Brain pericyte (primary cell): ENCODE measurements at regions not wholly inside any gene's neighbourhood (a gene's known extent, or its start where the extent isn't known, plus 50 kb on each side); places are given as distances from the start of the nearest gene placed in this dataset.
A peak's percentile ranks its signal among the peaks of the same experiment; 100 is the strongest.
"Not testable (repeated sequence)": the region's sequence is repeated elsewhere in the genome, so short reads cannot be mapped to it uniquely, and the experiment has no call there.

Source experiments
- DNase-seq: peaks from one replicate; pipeline ENCODE4 v3.0.0-alpha.2; 2012; ENCODE audit warnings: low read depth, low spot score

DNA sequence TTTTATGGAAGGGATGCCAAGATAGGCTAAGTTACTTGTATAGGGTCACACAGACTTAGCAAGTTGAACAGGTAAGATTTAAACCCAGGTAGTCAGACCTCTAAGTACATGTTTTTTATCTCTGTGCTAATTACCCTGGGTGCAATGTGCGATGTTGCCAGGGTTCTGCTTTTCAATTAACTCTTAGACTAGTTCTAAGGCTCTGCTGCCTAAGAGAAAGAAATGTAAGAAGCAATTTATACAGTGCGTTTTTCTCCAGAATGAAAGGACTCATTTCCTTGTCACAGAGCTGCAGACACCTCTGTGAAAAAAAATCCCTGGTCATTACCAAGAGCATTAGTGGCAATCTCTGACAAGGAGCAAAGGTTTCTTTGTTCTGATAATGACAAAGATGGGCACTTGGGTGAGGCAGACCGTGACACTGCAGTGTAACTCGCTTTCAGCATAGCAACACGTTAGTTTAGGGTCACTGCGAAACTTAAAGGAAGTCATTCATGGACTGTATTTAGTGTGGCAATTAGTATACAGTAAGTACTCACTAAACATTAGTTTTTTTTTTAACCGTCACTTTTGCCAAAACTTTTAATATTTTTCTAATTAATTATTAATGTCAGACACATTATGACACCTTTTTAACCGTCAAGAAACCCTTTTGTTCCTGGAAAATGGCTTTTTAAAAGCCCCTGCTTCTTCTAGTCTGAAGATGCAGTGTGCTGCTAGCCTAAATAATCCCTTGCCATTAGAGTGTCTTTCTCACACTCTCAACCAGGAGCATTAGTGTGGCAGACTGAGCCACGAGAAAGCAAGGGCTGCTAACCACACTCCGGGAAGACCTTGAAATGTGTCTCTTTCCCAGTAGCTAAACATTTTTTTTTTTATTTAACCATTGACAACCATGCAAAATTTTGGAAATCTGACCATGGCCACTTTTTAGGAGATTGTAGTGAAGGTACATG is 520.0 kb upstream of the C9orf72 start:
- DNase-seq: no peak

DNA sequence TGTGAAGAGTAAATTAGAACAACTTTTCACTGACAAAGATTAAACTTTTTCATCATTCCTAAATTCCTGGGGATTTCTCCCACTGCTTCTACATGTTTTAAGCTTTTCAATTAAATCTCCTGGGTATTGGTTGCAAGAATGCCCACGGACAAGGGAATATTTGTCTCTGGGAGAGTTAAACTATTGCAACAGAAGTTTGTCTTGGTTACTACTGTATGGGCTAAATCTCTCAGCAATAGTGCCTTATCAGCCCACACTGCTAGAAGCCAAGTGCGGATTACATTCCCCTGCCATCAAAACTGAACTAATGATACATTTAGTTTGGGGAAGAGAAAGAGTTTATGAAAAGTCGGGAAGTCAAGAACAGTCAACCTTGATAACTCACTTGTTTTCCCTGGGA is 528.2 kb upstream of the C9orf72 start:
- no peak for DNase-seq

DNA sequence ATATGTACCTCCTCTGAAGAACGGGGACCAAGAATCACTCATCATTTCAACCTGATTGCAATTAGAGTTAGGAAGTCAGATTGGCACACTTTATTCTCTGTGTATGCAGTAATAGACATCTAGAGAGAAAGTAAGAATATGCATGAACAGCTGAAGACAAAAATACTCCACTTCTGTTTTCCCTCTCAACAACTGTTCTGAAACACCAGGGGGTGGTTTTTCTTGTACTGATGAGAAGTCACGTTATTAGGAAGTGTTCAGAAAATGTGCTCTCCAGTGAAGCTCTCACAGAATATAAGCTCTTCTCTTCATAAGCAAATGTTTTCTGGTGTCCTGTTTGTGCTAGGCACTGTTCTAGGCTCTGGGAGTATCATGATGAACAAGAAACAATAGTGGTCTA is 531.7 kb upstream of the C9orf72 start:
- DNase-seq: no peak

DNA sequence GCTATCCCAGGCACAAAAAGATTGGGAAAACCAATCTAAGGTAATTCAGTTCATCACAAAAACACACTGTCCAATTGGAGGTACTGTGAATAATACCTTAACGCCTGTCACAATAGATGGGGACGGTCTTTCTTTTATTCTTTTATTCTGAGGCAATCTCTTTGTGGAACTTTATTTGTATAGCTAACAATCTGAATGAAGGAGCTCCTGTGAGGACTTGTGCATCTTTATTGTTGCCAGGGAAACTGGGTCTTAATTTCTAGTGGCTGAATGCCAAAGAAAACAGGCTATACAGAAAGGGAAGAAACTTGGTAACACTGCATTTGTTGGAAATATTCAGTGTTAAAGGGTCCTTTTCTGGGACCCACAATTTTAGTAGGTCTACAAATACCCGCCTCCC is 546.9 kb upstream of the C9orf72 start:
- DNase-seq: no peak

DNA sequence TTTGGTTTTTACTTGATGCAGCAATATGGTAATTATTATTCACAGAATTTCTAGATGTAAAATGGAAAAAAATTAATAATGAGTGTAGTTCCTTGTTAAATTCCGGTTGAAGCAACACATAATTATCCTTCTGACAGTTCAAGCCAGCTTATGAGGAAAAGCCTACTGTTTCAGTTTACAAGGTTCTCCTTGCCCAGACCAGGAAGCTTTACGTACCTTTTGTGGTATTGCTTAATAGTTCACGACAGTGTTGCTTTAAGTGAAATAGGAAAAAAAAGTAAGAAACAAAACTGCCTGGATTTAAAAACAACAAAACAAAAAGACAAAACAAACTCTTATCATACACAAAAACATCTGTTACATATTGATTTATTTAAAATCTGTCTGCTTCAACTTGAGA is 547.3 kb upstream of the C9orf72 start:
- no peak for DNase-seq

DNA sequence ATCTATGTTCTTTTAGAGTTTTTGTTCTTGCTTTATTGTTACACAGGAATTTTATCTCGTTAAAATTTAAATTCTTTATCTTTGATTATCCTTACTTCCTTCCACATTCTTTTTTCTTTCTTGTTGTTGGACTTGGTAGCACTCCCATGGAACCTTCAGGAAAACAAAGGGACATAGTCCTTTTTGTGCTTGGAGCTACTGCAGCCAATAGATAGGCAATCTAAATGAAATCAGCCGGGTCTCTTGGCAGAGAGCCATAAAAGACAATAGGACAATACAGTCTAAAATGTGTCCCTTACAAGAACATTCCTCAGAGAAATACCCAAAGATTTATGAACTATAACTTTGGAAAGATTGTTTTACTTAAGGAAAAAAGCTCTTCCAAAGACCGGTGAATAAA is 548.1 kb upstream of the C9orf72 start:
- DNase-seq: no peak

DNA sequence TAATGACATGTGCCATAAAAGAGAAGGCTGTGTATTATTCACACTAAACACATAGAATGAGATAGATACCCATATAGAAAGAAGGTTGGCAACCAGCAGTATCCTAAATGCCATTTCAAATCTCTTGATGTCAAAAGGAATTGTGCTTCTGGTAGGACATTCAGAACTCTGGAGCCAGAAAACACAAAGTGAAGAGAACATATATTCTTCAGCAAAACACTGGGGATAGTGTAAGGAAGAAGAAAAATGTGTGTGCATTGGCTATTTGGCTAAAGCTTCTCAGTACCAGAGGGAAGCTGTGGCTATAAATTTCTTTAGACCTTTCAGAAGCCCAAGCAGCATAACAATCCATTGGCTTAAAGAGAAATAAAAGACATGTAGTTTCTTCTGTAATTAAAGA is 551.6 kb upstream of the C9orf72 start:
- DNase-seq: no peak

DNA sequence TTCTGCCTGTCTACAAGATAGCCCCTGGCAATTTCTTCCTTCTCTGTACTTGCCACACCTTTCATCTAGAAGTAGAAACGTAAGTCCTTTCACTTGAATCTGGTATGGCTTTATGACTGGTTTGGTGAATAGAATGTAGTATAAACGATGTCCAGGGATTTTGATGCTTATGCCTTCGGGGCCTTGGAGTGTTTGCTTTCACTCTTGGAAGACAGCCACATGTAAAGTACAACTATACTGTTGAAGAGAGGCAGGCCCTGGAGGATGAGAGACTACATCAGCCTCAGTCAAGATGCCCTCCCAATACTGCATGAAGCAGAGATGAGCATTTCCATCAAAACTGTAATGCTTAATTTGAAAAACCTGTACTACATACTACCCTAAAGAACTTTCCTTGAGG is 553.8 kb upstream of the C9orf72 start:
- no peak for DNase-seq

DNA sequence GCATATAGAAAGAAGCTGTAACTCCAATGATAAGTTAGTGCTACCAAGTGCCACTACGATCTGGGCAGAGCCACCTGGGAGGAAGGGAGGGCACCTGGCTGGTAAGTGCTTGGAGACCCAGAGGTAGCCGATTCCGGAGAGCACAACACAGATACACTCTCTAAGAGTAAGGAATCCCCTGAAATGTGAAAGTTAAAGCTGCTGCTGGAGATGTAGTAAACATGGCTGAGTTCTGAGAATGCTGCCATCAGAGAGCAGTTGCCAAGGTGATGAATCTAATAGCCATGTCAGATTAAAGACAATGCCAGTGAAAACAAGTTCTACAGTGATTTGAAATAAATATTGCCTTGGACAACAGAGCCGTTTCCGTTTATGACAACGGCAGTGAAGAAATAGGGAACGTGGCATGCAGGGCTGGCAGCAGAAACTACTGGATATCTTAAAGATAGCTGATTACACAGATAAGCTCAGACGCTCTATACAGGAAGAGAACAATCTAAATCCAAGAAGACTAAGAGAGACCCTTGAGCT is 561.2 kb upstream of the C9orf72 start:
- no peak for DNase-seq

DNA sequence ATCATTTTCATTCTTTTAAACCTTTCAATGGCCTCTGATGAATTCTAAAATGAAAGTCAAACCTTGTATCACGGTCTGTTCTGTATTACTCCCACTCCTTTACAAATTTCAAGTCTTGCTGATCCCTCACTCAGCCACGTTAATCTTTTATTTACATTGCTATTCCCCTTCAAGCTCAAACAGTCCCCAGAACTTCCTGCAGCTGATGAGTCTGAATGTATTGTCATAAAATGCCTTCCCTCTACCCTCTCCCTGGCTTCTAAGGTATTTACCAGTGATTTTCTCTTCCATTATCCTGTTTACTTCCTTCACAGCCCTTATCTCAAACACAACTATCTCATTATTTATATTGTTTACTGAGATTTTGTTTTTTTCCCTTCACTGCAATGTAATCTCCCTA is 562.3 kb upstream of the C9orf72 start:
- no peak for DNase-seq

DNA sequence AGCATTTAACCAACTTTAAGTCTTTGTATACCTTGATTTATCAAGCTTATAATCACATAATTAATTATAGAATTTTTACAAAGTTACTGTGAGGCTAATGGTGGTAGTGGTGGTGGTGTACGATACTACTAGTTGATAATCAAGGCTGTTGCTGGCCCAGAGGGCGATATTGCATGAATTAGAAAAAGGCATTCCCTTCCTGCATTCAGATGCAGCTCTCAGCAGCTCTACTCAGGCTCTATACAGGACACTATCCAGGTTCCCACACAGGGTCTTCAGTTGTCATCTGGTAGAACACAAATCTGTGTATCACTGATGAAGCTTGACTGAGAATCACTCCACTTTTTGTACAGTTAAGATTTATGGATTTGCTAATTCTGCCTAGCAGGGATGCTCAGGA is 562.8 kb upstream of the C9orf72 start:
- DNase-seq: no peak

DNA sequence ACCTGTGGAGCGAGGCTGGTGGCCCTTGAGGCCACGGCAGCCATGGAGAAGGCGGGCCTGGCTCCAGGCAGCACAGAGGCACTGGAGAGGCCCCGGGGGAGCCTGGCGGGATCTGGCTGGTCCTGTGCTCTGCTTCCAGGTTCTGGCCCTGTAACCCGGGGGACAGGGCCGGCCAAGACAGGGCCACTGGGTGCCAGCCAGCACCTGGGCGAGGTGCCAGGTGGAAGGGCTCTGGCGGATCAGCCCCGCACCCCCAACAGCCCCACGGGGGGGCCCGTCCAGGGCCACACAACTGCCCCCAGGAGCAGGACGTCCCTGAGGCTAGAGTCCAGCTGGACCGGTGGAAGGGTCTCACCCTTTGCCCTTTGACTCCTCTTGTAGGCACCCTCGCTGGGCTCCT is 574.1 kb upstream of the C9orf72 start:
- not testable (repeated sequence) for DNase-seq

DNA sequence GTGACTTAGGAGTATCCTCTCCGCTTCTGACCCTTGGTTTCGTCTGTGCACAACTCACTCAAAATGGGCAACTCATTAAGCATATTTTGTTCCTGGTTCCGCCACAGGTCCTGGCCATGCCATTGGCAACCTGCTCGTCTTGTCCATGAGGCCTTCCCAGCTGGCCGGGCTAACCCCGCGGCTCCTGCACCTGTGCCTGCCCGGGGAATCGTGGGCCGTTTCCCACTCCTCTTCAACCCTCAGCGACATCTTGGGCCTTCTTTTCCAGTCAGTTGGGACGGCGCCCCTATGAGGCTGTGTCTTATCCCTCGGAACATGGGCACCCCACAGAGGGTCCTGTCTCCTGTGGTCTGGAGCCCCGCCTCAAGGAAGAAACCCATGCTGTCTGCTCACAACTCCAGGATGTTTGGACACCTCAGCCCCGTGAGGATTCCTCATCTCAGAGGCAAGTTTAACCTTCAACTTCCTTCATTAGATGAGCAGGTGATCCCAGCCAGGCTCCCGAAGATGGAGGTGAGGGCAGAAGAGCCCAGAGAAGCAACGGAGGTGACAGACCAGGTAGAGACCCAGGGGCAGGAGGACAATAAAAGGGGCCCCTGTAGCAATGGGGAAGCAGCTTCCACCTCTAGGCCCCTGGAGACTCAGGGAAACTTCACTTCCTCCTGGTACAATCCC is 574.8 kb upstream of the C9orf72 start:
- not testable (repeated sequence) for DNase-seq

DNA sequence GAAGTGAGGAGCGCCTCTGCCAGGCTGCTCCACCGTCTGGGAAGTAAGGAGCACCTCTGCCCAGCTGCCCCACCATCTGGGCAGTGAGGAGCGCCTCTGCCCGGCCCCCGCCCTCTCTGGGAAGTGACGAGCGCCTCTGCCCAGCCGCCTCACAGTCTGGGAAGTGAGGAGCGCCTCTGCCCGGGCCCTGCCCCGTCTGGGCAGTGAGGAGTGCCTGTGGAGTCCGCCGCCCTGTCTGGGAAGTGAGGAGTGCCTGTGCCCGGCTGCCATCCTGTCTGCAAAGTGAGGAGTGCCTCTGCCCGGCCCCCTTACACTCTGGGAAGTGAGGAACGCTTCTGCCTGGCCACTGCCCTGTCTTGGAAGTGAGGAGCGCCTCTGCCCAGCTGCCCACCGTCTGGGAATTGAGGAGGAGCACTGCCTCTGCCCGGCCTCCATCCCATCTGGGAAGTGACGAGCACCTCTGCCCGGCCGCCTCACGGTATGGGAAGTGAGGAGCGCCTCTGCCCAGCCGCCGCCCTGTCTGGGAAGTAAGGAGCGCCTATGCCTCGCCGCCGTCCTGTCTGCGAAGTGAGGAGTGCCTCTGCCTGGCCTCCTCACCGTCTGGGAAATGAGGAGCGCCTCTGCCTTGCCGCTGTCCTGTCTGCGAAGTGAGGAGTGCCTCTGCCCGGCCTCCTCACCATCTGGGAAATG is 576.2 kb upstream of the C9orf72 start:
- DNase-seq: not testable (repeated sequence)

DNA sequence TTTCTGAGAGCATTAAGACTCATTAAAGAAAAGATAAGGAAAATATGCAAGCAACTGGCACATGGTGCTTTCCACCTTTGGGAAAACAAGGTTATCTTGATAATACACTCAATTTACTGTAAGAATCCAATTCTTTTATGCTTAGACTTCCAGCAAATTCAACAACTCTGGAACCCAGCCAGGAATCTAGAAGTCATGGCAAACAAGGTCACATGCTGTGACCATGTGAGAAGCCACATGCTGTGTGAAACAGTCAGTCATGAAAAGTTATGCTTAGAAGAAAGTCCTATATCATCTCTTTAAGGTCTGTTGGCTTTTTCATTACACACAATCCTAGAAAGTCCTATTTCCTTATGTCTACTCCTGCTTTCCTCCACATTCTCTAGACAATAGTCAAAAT is 581.8 kb upstream of the C9orf72 start:
- peak; percentile 4 for DNase-seq

DNA sequence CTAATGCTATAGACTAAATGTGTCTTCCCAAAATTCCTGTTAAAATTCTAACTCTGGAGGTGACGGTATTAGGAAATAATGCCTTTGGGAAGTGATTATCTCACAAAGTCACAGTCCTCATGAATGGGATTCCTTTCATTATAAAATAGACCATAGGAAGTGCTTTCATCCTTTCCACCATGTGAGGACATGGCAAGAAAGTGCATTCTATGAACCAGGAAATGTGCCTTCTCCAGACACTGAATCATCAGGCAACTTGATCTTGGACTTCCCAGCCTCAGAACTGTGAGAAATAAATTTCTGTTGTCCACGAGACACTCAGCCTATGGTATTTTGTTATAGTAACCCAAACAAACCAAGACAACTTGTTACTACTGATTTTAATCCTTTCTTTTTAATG is 582.4 kb upstream of the C9orf72 start:
- DNase-seq: no peak

DNA sequence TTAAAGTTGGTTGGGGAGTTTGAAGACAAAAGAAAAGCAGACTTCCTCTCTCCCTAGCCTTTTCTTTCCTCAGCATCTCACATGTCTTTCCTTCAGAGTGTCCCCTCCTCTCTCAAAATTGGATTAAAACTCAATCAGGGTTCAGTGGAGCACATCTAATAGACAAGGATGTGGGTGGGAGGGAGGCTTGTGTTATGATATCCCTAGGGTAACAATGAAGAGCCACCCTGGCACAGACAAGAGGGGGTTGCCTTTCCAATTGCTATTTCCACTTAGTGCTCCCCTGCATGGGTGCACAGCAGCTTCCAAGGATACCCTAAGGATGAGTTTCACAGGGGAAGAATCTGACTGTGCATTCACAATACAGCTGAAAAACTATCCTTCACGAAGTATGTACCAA is 585.2 kb upstream of the C9orf72 start:
- no peak for DNase-seq

DNA sequence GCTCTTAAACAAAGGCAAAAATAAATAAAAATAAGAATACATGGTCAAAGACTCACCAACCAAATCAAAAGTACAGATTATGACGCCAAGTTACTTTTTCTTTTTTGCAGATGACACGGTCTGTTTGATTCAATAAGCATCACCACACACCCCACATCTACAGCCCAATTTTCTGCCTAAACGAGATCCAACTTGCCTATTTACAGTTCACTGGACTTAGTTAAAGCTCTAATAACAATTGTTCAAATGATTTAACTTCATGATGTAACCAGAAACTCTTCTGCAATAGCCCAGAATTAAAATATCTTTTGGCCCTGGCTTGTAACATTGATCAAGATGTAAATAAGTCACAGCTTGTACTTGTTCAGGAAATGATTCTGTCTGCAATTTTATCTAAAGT is 590.3 kb upstream of the C9orf72 start:
- DNase-seq: no peak

DNA sequence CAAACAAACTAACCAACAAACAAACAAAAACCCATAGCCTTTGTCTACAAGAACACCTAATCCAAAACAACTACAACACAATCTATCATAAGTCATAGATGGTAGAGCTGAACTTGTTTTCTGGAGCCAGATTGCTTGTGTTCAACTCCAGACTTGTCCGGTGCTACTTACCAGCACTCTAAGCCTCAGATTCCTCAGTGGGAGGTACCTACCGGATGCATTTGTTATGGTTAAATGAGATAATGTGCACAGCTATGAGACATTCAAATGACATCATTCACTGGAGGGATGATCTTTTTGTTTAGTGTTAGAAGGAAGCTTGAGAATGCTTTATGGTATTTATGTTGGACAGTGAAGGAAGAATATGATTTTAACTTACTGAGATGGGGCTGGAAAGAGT is 592.9 kb upstream of the C9orf72 start:
- DNase-seq: no peak

DNA sequence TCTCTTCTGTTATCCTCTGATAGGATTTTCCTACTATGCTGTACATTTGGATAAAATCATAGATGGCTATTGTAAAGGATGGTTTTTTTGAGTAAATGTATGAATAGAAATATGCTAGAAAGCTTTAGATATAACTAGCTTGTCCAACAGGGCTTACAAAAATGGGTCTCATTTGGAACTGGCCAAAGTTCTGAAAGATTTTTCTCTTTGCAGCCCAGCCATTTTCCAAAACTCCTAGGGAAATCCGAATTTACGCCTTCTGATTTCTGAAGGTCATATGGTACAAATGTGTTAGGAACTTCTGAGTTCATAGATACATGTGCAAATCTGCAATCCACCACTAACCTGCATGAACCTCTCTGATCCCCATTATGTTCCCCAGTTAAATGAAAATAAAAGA is 603.9 kb upstream of the C9orf72 start:
- DNase-seq: no peak

DNA sequence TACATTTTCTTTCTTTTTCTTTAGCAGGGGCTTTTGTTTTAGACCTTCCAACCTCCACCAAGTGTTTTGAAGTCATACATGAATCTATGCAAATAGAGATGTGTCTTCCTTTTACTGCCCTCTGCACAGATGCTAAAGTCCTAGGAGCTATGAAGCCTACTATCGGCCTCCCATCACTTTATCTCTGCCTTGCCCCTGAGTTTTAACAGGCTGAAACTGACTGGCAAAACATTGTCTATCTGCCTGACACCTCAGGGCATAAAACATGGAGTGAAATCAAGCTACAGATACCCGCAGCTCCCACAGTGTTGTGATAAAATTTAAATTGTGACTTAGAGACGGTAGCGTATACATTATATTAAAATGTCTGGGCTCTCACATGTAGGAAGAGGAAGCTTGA is 604.6 kb upstream of the C9orf72 start:
- DNase-seq: no peak

DNA sequence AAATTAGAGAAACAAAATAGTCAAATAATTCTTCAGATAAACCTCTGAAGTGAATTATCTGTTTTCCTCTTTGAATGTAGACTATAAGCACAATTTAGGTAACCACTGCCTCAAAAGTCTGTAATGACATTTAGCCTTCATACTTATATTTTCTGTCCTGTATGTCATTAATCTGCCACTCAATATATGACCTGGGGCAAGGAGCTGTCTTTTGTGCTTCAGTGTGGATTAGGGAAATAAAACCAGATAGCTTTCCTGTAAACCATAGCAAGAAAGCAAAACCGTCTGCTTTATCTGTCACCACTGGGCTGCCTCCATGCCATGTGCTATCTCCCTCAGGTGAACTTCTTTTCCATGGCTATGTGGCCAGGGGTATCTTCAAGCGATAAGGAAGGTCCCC is 606.6 kb upstream of the C9orf72 start:
- no peak for DNase-seq
